ENCODE measurements at regions not wholly inside any gene's neighbourhood (a gene's known extent, or its start where the extent isn't known, plus 50 kb on each side); places are given as distances from the start of the nearest gene placed in this dataset.

DNA sequence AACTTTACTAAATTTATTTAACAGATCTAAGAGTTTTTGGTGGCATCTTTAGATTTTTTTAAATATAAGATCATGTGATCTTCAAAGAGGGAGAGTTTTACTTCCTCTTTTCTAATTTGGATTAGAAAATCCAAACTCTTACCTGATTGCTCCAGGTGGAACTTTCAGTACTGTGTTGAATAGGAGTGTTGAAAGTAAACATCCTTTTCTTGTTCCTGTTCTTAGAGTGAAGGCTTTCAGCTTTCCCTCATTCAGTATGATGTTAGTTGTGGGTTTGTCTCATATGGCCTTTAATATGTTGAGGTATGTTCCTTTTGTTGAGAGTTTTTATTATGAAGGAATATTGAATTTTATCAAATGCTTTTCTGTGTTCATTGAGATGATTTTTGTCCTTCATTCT, 650.0 kb upstream of the SGCD start:
- no peak for TF ChIP-seq CTCF (IDR thresholded peaks at IDR 0.05; ENCODE audit: low read depth, low read length)

GRCh38 chr5:155678371-155678770, 648.6 kb upstream of the SGCD start:
- no peak for TF ChIP-seq CTCF (IDR thresholded peaks at IDR 0.05; ENCODE audit: low read depth, low read length)
- H3K4me3 ChIP-seq (ENCODE audit: low read depth, low read length) = no peak overlapping the region
- DNase-seq (ENCODE audit: low read depth, low spot score) = no peak
- in situ Hi-C loops (cut with HindIII; ENCODE audit: low sequenced_read_pairs) = no loop called here

More for the DNA sequence above, 650.0 kb upstream of the SGCD start:
- in situ Hi-C loops (cut with HindIII; ENCODE audit: low sequenced_read_pairs) = no loop called here
- no peak overlapping the region for H3K4me3 ChIP-seq (ENCODE audit: low read depth, low read length)
- no peak for DNase-seq (ENCODE audit: low read depth, low spot score)

- H3K4me3 ChIP-seq (ENCODE audit: low read depth, low read length) = no peak overlapping the region
- TF ChIP-seq CTCF (IDR thresholded peaks at IDR 0.05; ENCODE audit: low read depth, low read length) = no peak
- in situ Hi-C loops (cut with HindIII; ENCODE audit: low sequenced_read_pairs) = no loop called here
- no peak for DNase-seq (ENCODE audit: low read depth, low spot score)
Measured at GRCh38 chr5:155679530-155679929, 647.4 kb upstream of the SGCD start.

DNA sequence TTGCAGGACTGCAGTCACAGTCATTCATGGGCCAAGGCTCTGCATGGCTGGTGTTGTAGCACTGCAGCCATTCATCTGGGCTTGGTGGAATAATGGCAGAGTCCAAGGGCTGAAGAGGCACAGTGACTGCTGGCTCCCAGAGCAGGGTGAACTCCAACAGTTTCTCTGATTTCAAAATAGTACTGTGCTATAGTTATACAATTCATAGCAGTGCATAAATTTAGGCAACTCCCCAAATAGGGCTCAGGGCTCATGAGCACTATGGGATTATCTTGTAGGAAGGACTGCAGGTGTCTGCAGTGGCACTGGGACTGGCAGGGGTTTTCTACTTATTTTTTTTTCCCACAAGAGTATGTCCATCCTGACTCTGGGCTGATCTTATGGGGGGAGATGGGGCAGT, 642.5 kb upstream of the SGCD start:
- DNase-seq (ENCODE audit: low read depth, low spot score) = no peak
- H3K4me3 ChIP-seq (ENCODE audit: low read depth, low read length) = no peak overlapping the region
- no peak for TF ChIP-seq CTCF (IDR thresholded peaks at IDR 0.05; ENCODE audit: low read depth, low read length)
- in situ Hi-C loops (cut with HindIII; ENCODE audit: low sequenced_read_pairs) = no loop called here

DNA sequence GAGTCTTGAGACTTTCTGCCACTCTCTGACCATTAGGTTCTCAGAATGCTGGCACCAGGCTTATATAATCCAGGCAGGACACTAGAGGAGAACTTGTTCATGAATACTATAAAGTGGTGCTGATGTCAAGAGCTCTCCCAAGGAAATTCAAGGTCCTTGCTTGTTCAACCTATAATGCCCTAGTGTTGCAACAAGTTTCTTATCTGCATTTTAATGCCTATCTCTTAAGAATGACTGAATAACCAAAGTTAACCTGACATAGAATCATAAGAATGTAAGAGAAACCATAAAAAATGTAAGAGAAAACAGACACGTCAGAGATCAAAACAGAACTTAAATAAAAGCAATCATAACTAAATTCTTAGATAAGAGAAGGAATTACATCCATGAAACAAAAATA, 640.8 kb upstream of the SGCD start:
- no peak for DNase-seq (ENCODE audit: low read depth, low spot score)
- no peak overlapping the region for H3K4me3 ChIP-seq (ENCODE audit: low read depth, low read length)
- TF ChIP-seq CTCF (IDR thresholded peaks at IDR 0.05; ENCODE audit: low read depth, low read length) = no peak
- in situ Hi-C loops (cut with HindIII; ENCODE audit: low sequenced_read_pairs) = no loop called here

DNA sequence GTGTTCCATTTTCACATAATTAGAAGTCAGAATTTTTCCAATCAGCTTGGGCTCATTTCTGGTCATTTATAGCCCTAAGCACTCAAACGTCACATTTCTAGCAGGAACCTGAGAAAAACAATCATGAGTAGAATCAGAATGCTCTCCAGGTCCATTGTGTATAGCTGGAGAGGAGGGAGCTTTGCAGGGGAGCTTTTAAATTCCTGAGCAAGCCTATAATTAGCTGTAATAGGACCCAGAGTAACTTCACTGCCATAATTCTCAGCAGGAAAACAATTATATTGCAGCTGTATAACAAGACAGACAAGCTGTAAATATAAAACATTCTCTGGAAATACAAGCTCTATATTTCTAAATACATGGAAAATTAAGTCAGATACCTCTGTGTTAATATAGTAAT, 637.6 kb upstream of the SGCD start:
- TF ChIP-seq CTCF (IDR thresholded peaks at IDR 0.05; ENCODE audit: low read depth, low read length) = no peak
- no peak overlapping the region for H3K4me3 ChIP-seq (ENCODE audit: low read depth, low read length)
- in situ Hi-C loops (cut with HindIII; ENCODE audit: low sequenced_read_pairs) = no loop called here
- DNase-seq (ENCODE audit: low read depth, low spot score) = no peak

- no peak for TF ChIP-seq CTCF (IDR thresholded peaks at IDR 0.05; ENCODE audit: low read depth, low read length)
- H3K4me3 ChIP-seq (ENCODE audit: low read depth, low read length) = no peak overlapping the region
- in situ Hi-C loops (cut with HindIII; ENCODE audit: low sequenced_read_pairs) = no loop called here
- no peak for DNase-seq (ENCODE audit: low read depth, low spot score)
Measured at GRCh38 chr5:155696362-155696761, 630.6 kb upstream of the SGCD start.
